ENCODE measurements at regions not wholly inside any gene's neighbourhood (a gene's known extent, or its start where the extent isn't known, plus 50 kb on each side); places are given as distances from the start of the nearest gene placed in this dataset.
A peak's percentile ranks its signal among the peaks of the same experiment; 100 is the strongest.

GRCh38 chr17:77593081-77593480, 365.4 kb upstream of the TNRC6C start:
- DNase-seq, result no peak

- DNase-seq, result no peak
Measured at GRCh38 chr17:77594416-77595209, 363.9 kb upstream of the TNRC6C start.

GRCh38 chr17:77596491-77597417, 361.7 kb upstream of the TNRC6C start:
- DNase-seq, result no peak

DNA sequence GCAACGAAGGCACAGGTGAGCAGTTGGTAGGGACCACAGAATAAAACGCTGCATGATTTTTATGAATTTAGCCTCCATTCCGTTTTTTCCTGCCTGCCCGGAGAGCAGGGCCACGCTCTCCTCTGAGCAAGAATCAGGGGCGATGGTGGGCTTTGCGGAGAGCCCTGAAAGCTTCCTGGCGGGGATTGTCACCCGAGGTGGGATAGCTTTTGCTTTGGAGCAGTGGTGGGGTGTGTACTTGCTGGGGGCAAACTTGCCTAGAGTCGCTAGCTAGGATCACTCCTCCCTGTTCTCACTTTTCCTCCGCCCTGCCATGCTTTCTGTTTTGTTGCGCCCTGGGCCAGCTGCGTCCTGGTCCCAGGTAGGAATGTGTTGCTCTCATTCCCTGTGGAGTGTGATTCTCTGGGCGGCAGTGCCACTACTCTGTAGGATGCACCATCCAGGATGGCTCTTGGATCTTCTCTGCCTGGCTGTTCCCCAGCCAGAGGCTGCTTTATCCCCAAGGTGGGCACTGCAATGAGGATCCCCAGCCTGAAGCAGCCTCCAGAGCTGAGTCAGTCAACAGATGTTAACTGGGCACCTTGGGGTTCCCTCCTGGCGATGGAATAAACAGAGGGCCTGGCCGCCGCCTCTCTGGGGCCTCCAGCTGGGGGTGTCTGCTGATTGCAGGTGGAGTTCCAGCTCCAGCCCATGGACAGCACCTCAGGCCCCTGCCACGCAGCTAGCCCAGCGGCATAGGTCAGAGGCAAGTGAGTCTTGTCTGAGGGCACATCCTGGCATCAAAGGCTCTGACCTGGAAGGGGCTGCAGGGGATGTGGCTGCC, 360.9 kb upstream of the TNRC6C start:
- no peak for DNase-seq

DNA sequence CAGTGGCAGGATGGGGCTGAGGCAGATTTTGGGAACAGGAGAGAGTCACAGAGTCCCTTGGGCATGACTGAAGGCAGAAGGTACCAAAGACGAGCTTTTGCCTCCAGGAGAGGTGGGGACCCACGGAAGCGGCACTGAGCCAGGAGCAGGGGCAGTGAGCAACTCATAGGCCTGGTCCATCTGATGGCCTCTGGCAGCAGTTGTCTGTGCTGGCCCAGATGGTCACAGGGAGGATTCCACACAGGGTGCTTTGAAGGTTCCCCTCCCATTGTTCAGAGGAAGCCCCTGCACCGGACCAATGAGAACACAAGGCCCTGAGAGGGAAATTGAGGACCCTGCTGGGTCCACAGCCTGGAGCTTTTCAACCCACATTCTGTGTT, 360.3 kb upstream of the TNRC6C start:
- DNase-seq, result no peak

DNA sequence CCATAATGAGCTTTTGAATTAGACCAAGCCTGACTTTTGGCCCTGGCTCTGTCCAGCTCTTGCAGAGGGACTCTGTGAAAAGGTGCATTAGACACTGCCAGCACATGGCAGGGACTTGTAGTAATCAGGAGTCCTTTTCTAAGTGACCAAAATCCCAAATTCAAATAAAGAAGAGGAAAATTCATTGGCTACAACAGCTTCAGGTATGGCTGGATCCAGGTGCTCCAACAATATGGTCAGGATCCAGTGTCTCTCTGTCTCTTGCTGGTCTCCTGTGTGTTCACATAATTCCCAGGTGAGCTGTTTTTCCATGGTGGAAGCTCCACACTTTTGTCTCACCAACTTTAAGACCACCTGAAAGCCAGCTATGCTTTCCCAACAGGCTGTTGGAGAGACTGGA, 358.8 kb upstream of the TNRC6C start:
- DNase-seq, result no peak

- DNase-seq, result no peak
Measured at GRCh38 chr17:77600346-77600745, 358.2 kb upstream of the TNRC6C start.

GRCh38 chr17:77601054-77601979, 357.2 kb upstream of the TNRC6C start:
- no peak for DNase-seq

DNA sequence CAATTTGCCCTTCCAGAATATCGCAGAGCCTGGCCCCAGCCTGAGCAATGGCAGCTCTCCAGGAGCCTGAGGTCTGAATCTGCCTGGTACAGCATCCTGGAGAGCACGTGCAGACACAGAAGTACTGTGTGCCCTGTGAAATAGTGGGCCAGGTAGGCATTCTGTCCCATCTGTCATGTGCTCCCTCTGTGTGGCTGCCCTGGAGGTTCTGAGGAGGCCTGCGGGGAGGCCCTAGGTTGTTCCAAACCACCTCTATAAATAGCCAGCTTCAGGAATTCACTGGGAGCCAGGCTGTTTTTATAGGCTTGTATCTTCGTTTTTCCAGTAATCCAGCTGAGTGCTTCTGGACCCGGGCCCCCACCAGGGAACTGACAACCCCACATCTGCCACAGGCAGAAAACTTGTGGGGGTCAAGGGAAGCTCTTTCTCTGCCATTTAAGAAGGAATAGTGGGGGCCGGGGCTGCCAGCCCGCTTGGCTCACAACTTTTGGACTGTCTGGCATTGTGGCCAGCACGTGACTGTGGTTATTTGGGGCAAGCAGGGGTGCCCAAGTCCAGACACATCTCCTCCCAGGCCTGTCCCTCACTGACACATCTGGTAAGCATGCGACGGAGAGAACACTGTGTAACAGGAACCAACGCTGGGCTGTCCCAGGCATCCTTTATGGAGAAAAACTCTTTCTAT, 356.3 kb upstream of the TNRC6C start:
- DNase-seq, result peak; percentile 46

DNA sequence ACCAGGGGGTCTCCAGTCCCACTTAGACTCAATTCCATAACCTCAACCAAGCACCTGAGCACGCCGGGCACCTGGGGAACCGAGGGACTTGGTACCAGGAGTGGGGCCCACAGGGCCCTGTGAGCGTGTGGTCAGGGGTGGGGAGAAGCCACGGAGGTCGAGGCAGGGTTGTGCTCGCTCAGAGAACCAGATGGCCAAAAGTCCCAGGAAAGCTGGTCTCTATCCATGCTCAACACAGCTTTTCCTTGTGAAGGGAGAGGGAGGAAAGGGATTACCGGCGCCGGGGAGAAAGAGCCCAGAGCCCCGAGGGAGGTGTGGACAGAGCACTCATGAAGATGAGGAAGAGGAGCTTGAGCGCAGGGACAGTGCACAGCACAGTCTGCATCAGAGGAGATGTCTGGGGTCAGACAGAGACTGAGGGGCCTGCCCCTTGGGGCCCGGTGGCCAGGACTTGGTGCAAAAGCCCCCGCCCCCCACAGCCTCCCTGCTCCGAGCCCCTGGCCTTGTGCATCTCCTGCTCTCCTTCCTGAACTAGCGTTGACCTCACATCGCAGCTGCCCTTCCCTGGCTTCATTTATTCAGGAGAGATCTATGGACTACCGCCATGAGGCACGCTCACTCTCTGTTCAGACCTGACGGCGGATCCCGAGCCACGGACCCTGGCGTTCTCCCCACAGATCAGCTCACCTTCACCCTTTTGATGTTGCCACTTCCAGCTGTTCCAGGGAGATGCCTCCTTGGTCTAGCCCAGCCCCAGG, 355.4 kb upstream of the TNRC6C start:
- no peak for DNase-seq

DNA sequence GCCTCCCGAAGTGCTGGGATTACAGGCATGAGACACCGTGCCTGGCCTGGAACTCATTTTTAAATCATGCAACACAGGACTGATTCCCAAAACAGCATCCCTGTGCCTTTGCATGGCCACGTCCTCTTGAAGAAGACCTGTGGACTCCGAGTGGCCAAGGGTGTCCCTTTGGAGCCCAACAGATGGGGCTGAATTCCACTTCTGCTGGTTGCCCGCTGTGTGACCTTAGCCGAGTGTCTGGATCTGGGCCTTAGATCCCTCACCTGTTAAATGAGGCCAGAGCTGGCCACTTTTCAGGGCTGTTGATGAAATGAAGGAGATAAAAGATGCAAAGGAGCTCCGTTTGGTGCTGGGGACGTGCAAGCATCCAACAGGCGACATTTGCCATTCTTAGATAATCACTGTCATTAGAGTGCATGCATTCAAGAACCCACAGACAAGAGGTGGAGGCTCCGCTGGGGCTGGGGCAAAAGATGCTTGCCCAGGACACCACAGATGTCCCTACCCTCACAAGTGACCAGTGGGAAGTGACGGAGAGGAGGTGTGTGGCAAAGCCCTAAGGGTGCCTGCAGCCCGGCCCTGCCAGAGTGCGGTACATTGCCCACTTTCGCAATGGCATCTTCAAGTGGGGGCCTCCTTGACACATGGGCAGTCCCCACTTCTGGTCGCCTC, 354.1 kb upstream of the TNRC6C start:
- DNase-seq, result no peak

DNA sequence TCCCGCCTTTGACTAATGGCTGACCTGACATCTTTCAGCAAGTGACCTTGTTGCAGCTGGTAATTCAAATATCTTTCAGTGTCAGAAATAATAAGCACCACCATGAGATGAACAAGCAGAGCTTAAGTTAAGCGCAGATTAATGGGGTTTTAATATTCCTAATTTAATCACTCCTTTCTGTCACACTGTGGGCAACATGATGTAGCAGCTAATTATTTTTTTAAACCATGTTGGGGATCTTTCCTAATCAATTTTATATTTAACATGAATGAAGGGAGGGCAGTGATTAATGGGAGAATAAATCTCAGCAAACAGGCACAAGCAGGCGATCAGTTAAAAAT, 353.6 kb upstream of the TNRC6C start:
- no peak for DNase-seq

GRCh38 chr17:77606146-77606864, 352.2 kb upstream of the TNRC6C start:
- DNase-seq, result no peak

DNA sequence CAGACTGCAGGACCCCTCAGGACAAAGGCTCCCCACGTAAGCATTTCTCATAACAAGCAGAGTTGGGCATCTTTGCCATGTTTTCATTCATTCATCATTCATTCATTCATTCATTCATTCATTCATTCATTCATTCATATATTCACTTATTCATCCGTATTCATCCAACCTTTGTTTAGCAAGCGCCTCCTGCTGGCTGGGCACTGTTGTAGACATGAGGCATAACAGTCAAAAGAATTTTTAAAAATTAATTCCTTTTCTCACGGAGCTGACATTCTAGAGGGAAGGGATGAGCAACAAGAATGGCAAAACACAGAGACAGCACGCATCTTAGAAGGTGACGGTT, 351.7 kb upstream of the TNRC6C start:
- DNase-seq, result no peak

DNA sequence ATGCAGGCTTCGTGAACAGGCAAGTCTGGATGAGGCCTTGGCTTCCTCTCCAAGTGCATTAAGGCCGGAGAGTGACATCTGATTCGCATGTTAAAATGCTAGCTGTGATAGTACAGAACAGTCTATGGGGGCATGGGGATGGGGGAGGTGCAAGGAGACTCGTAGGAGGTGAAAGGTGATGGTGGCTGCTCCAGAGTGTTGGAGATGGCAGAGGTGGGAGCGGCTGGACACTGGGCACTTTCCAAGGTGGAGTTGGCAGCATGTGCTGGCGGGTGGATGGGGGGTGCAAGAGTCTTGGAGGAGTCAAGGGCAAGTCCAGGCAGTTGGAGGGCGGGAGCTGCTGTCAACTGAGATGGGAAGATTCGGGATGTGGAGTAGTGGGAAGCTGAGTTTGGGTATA, 350.9 kb upstream of the TNRC6C start:
- no peak for DNase-seq

DNA sequence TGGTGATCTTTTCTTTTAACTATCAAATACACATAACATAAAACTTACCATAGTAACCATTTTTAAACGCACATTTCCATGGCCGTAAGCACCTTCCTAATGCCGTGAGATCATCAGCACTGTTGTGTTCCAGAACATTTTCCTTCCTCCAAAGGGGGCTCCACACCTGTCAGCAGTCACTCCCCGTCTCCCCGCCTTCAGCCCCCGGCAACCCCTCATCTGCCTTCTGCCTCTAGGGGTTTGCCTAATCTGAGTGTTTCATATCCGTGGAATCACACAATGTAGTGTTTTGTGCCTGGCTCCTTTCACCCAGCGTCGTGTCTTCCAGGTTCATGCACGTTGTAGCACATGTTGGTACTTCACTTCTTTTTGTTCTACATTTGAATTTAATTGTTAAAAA, 350.1 kb upstream of the TNRC6C start:
- DNase-seq, result no peak

- DNase-seq, result peak; percentile 31
Measured at GRCh38 chr17:77609553-77610517, 348.7 kb upstream of the TNRC6C start.

DNA sequence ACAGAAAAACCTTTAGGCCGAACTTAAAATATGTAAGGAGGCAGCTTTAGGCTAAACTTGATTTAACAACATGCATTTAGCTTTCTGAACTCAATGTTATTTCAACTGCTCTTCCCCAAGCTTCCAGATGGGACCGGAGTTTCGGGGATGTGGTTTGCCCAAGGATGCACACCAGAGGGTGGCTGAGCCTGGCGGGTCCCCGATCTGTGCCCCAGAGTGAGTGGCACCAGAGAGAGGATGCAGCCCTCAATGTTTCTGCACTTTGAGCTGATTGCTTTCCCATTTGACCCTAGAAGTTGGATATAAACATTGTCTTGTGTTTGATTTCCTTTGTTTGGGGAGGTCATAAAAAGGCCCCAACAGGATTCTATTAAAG, 348.0 kb upstream of the TNRC6C start:
- DNase-seq, result no peak

Data from fibroblast of skin of right quadriceps (primary cell).